HG03354 (cell line): ENCODE measurements at regions not wholly inside any gene's neighbourhood (a gene's known extent, or its start where the extent isn't known, plus 50 kb on each side); places are given as distances from the start of the nearest gene placed in this dataset.
"Not testable (repeated sequence)": the region's sequence is repeated elsewhere in the genome, so short reads cannot be mapped to it uniquely, and the experiment has no call there.

Experiments used
- ATAC-seq: cut with Tn5 transposase; IDR thresholded peaks from one replicate; pipeline ENCODE4 v1.9.1; 2021; ENCODE audit warnings: mild to moderate bottlenecking; ENCODE audit not compliant: unreplicated experiment, poor library complexity, severe bottlenecking

DNA sequence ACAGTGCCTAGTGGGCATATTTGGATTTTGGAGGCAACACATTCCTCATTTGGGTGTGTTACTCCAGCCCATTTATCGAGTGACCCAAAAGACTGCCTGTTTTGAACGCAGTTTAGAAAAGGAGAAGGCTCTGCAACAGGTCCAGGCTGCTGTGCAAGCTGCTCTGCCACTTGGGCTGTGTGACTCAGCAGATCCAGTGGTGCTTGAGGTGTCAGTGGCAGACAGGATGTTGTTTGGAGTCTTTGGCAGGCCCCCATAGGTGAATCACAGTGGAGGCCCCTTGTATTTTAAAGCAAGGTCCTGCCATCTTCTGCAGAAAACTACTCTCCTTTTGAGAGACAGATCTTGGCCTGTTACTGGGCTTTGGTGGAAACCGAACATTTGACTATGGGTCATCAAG is 104.0 kb downstream of the DNAJB9 start:
- not testable (repeated sequence) for ATAC-seq

DNA sequence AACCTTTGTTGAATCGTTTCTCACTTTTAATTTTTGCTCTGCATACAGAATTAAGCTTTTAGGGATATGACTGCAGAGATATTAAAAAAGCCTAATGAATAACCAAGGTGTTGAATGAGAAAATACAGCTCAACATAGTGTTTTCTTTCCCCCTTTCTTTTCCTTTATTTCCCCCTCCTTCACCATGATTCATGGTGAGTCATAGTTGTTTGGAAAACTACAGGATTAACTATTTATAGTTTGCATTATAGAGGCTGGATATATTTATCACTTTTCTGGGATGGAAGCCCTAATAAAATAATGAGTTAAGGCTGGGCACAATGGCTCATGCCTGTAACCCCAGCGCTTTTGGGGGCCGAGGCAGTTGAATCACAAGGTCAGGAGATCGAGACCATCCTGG is 115.0 kb downstream of the DNAJB9 start:
- ATAC-seq: no peak

DNA sequence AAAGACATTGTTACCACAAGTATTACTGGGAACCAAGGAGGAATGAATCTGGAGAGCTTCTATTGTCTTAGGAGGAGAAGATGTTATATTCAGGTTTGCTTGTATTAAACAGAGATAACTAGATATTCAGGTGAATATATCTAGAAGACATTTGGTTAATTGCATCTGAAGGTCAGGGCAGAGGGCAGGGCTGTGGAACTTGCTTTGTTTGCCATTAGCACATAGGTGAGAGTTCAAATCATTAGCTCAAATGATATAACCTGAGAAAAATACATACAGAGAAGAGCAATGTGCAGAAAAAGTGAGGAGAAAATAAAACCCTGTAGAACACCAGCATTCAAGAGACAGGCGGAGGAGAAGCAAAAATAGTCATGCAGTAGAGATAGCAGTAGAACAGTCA is 116.8 kb downstream of the DNAJB9 start:
- no peak for ATAC-seq

DNA sequence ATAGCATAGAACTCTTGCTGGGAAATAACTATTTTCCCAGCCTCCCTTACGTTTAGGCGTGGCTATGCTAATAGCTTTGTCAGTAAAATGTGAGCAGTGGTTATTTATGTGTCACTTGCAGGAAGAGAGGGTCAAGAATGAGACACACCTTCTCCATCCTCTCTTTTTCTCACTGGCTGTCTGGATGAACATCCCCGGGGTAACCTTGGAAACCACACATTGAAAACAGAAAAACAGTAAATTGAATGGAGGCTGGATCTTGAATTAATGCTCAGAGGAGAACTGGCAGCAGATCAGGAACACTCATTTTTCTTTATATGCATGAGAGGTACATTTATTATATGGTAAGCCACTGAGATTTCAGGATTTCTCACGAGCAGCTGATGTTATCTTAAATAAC is 127.6 kb downstream of the DNAJB9 start:
- ATAC-seq: no peak

DNA sequence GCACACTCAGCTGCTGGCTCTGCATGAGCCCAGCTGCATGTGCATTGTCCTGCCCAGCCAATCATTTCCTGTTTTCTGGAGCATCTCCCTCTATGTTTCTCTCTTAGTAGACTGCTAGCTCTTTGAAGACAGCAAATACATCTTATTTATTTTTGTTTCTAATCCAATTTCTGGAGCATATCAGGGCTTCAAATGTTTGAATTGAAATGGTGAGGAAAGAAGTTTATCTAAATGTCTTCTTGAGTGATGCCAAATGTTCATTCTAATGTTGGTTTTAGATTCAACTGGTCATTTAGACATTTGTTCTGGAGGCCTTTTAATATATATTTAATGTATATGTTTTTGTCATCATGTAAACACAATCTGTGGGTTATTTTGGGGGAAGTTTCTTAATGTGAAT is 141.9 kb downstream of the DNAJB9 start:
- no peak for ATAC-seq

DNA sequence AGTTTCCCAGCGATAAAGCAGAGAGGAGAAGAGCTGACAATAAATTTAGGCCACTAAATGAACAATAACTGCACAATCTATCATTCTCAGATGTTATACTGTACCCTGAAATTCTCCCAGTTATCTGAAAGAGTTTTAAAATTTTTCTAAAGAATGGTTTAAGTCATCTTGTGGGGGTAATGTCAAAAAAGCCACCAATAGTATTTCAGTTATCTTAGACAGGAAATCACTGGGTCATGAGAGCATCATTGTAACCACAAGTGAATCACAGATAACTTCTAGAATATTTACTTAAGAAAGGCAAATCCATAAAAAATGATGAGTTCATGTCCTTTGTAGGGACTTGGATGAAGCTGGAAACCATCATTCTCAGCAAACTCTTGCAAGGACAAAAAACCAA is 147.1 kb downstream of the DNAJB9 start:
- no peak for ATAC-seq

DNA sequence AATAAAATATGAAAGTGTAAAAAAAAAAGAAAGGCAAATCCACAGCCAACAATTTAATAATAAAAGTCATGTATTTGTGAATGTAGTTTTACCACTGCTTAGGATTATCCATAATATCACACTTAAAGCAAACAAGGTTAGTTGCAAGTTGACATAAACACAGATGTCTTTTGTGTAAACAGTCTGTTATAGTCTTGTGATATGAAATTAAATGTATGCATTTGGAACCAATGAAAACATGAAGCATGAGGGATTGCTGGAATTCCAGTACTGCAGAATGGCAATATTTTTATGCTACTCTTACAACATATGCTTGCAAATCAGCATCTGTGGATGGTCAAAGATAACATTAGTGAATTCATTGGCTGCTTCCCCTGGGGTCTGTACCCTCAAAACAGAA is 148.1 kb downstream of the DNAJB9 start:
- no peak for ATAC-seq

DNA sequence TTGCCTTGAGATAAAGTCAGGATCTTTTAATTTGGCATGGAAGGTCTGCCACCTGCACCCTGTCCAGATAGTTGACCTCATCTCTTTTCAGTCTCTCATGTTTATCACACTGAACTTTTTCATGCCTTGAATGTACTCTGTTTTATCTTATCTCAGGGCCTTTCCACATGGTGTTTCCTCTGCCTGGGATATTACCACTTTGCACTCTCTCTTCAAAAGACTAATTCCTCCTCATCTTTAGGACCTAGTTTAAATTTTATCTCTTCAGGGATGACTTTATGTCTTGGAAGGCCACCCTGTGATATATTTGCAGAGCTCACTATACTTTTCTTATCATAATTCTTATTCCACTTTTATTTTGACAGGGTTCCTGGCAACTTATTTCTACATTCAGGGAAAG is 150.0 kb downstream of the DNAJB9 start:
- ATAC-seq: no peak

DNA sequence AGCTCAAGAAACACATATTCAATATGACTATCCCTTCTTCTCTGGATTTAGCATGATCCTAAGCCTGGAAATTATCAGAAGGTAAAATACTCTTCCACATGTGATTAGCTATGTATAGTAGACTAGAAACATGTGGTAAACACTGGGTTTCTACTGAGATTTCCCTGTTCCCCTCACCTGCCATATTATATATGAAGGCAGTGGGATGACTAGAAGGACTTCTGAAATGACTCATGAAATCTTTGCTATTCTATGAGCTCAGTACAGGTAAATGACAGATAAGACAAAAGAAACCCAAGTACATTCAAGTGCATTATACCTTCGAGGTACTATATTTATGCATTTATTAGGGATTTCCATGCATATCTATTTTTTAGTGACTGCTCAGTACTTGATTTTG is 152.9 kb downstream of the DNAJB9 start:
- no peak for ATAC-seq

DNA sequence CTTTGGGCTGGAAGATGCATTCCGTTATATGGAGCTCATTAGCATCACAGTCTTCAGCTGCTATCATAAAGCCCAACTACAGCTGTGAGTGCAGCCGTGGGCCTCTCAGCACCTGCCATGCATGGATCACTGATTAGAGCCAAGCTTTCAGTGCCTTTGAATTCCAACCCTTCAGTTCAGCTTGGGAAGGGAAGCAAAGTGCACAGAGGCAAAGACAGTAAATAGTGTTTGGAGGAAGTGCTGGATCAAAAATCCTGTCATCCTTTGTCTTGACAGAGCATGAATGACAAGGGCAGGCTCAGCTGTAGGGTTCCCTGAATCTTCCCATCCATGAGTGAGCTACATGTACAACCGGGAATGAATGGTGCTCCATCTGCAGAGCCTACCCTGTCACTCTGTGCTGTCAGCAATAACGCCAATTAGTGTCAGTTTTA is 153.7 kb downstream of the DNAJB9 start:
- no peak for ATAC-seq

DNA sequence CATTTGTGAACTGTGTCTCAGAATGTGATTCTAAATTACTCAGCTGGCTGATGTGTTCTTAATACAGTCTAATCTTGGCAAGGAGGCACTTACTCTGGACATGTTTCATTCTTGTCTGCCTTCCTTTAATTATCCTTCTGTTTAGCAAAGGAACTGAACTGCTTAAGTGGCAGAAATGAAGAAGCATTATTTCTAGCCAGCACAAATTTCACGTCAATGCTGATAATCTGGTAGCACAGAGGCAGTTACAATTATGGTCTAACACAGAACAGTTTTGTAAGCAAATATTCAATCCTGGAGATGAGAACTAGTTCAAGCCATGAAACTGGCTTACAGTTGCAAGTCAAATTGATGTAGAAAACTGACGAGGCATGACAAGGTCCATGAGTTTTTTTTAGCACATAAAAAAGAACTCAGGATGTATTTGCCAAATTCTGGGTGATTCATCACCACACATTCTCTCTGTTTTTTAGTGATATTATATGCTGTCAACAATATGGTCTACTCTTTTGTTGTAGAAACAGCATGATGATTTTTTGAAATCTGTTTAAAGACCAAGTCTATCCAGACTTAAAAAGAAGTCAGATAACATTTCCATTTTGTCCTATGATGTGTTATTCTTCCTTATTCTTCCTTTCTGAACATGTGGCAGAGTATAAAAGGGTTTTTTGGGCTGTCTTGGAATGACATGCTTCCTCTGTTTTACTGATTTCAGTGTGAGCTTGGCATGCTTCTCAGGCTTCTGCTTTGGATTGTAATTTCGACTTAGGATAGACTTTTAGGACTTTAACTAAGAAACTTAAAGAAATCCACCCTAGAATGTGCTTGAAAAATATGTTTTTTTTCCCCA is 154.8 kb downstream of the DNAJB9 start:
- no peak for ATAC-seq

DNA sequence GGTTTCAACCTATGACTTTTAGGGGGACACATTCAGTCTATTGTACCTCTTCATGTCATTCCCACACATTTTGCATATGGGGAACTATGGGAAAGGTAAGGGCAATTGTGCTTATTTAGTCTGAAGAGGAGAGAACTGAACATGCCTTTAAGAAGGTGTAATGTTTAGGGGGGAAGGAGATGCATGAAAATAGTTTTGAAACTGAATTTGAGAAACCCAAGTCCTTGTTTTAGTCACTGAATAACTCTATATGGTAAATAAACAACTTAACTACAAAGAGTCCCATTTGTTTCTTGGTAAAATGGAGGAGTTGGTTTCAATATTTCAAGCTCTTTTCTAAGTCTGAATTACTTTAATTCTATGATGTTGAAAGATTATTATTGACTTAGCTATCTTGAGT is 166.1 kb downstream of the DNAJB9 start:
- no peak for ATAC-seq

DNA sequence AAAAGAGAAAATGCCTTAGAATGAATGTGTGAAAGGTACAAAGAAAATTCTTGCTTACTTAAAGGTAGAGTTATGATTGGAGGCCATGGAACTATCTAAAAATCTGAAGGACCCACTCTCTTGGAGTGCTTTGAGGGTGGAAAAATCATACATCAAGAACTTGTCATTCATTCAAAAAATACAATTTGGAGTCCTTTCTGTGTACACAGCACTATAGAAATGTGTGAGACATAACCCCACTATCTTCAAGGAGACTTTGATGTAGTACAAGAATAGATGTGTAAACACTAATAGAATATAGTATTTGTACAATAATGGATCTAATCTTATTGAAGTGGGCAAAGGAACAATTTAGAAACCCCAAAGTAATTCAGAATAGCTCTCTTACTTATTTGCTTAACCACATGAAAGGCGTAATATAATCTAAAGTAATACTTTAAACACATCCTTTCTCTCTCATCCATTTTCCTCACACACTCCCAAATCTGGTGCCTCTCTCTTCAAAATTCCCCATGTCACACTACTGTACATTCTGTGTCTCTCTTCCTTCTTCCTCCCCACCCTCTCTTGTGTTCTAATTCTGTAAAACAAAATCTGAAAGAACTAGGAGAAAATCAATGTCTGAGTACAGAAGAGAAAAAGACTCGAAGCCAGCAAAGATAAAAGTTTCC is 166.7 kb downstream of the DNAJB9 start:
- ATAC-seq: no peak

DNA sequence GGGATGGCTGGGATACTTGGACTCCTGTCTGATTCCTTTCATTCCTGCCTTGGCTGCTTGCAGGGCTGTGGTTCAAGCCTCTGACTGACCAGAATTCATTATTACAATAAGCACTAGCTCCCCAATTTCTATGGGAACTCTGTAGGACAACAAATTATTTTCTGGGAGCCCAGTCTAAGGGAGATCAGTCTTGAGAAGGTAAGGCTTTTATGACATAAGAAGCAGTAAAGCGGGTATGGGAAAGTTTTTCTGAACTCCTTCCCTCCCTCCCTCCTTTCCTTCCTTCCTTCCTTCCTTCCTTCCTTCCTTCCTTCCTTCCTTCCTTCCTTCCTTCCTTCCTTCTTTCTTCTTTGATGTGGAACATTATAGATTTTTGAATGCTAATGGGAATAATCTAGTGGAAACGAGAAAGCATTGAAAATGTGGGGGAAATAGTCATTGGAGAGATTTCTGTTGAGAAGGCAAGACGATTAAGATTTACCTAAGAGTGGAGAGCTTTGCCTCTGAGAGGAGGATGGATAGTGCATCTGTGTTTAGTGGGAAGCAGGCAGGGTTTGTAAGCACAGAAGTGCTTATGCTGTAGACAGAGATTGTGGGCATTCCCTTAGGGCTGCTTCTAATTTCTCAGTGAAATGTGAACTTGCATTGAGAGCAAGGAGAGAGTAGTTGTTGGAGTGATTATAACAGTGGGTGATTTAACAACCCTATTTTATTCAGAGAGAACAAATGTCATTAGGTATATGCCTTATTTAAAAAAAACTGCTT is 201.5 kb downstream of the DNAJB9 start:
- ATAC-seq: no peak

DNA sequence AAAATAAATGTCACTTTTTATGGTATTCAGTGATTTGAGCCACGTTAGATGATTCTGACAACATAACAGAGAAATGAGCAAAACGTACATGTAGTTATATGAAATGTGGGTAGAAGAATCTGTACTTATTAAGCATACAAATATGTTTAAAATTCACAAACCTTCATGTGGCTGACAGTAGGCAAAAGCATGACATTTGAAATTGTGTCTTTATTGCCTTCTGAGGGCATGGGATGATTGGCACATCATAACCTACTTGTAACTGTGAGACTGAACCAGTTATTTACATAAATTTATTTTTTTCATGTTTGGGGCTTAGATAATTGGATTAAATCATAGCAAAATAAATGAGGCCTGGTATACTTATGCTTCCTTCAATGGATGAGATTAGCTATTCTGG is 202.2 kb downstream of the DNAJB9 start:
- ATAC-seq: no peak

DNA sequence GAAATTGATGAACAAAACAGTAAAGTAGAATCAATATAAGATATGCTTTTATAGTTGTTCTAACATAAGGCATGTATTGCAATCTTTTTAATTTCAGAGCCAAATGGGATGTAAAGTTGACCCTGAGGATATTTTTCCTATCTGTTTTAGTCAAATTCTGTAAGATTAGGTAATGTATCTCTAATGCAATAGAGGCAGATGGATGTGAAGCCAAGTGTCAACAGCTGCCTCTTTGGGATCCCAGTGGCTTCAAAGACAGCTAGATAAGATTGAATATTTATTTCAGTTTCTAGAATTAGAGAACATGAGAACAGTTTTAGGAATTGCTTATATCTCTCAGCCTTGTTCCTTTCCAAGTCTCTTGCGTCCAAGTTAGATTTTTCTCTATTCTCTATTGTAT is 208.3 kb downstream of the DNAJB9 start:
- no peak for ATAC-seq

DNA sequence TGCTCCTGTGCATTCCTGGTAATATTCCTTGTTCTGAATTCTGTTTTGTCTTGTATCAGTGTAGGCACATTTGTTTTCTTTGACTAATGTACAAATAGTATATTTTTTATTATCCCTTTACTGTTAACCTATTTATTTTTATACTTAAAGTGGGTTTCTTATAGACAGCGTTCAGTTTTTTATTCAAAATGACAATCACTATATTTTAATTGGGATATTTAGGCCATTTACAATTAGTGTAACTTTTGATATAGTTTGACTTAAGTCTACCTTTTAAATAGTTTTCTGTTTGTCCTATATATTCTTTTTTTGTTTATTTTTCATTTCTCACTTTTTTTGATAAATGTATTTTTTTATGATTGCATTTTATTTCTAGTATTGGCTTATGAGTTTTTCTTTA is 219.8 kb downstream of the DNAJB9 start:
- no peak for ATAC-seq

DNA sequence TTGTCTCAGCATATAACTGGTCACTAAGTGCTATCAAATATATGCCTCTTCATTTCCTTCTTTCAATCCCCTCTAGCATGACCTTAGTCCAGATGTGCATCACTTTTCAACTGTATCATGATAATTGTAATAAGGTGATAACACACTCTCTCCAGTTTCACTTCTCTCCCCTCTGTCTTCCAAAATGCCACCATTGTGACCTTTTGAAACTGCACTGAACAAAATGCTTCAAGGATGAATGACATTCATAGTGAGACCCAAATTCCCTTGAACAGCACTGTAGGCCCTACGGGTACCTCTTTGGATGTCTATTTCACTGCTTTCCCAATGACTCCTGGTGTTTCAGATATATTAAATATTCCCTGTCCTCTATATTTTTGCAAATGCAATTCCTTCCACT is 224.8 kb downstream of the DNAJB9 start:
- no peak for ATAC-seq

DNA sequence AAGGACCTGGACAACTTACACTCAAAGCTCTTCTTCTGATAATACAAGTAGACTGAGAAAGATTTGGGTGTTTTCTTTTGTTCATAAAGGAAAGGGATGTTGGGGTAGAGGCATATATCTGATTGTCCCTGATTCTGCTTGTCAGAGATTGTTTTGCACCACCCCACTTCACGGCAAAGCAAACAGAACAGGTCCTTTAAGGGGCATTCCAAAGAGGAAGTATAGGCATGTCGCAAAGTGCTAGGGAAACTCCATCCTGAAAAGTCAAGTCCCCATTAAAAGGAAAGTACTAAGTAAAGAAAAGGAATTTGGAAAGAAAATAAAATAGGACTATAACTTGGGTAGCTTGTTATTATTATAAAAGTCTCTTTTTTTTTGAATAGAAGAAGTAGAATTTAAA is 233.0 kb downstream of the DNAJB9 start:
- ATAC-seq: no peak

DNA sequence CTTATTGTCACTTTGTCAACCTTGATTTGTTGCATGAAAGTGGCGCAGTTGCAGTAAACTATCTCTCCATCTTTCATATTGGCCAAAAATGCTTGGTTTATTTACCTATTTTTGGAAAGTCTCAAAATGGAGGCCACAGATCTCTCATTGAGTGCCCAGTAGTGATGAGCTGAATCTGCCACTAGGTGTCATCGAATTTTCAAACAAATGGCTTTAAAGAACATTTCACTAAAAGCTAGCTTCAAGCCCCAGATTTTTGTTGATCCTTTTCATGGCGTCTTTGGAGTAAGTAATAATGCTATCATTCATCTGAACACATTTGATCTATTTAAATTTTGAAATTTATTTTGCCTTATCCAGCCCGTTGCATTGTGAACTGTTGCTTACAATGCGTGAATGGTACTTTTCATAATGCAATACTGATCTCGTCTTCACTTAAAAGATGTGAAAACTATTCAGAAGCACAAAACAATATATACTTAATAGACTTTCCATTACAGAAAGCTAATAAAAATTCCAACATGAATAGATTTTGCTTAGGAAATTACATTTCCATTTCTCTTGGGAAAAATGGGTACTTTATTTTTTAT is 236.2 kb downstream of the DNAJB9 start:
- peak; percentile 67 for ATAC-seq
